AG09319 (cell line): ENCODE measurements at regions not wholly inside any gene's neighbourhood (a gene's known extent, or its start where the extent isn't known, plus 50 kb on each side); places are given as distances from the start of the nearest gene placed in this dataset.

ENCODE experiments used
- DNase-seq: peaks from one replicate; pipeline ENCODE4 v3.0.0-alpha.2; 2010; ENCODE audit warnings: low read depth; ENCODE audit errors: extremely low read depth
- TF ChIP-seq, protein P1 (sequence below): IDR thresholded peaks from 2 replicates; pipeline ENCODE4 v1.5.1; 2011; ENCODE audit warnings: low read depth, mild to moderate bottlenecking, inconsistent platforms, low read length, moderate library complexity

DNA sequence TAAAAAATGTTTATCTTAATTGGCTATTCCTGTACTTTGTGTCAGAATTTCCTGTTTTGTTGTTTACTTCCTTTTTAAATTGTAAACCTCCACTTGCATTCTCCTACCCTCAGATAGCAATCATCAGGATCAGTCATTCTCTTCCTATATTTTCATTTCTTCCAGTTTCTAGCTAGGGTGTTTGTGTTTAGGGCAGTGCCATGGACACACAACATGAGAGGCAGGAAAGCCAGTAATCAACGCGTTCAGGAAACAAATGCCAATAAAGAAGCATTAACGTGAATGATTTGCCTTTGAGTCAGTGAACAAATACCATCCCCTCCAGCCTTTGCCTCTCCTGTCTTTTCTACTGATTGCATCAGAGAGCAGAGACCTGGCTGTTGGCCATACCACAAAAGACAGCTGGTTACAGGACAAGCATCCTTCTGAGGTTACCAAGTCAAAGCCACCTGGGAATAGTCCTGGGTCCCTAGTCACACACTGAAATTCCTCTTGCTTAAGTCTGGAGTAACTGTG lies 56.7 kb upstream of the FHL2 start:
- TF ChIP-seq, protein P1, sequence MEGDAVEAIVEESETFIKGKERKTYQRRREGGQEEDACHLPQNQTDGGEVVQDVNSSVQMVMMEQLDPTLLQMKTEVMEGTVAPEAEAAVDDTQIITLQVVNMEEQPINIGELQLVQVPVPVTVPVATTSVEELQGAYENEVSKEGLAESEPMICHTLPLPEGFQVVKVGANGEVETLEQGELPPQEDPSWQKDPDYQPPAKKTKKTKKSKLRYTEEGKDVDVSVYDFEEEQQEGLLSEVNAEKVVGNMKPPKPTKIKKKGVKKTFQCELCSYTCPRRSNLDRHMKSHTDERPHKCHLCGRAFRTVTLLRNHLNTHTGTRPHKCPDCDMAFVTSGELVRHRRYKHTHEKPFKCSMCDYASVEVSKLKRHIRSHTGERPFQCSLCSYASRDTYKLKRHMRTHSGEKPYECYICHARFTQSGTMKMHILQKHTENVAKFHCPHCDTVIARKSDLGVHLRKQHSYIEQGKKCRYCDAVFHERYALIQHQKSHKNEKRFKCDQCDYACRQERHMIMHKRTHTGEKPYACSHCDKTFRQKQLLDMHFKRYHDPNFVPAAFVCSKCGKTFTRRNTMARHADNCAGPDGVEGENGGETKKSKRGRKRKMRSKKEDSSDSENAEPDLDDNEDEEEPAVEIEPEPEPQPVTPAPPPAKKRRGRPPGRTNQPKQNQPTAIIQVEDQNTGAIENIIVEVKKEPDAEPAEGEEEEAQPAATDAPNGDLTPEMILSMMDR: no peak
- peak; percentile 97 for DNase-seq

DNA sequence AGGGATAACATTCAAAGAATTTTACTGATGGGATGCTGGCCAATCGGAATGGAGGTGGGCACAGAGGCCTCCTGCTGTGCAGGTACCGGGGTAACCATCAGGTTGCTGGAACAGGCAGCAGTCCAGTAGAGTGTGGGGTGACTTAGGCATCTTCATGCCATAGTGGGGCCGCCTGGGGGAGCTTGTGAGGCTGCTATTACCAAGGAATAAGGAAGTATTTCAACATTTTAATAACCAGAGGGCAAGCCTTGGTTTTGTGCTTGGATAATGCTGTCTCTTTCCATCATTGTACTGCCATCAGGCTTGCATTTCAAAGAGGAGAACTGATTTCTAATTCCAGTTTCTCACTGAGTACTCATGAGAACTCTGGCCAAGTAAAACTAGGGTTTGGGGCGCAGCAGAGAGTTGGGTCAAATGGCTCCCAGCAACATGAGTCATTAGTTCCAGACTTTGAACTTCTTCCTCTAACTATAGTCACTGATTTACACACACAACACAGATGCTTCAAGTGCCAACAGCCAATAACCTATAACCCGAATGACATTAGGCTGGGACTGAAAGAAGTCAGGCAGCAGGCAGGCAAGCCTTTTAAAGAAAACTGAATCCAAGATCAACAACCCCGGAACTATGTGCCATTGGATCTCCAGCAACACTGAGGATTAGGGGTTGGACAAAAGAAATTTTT lies 56.1 kb upstream of the FHL2 start:
- TF ChIP-seq, protein P1: peak; percentile 70
- peak; percentile 88 for DNase-seq

DNA sequence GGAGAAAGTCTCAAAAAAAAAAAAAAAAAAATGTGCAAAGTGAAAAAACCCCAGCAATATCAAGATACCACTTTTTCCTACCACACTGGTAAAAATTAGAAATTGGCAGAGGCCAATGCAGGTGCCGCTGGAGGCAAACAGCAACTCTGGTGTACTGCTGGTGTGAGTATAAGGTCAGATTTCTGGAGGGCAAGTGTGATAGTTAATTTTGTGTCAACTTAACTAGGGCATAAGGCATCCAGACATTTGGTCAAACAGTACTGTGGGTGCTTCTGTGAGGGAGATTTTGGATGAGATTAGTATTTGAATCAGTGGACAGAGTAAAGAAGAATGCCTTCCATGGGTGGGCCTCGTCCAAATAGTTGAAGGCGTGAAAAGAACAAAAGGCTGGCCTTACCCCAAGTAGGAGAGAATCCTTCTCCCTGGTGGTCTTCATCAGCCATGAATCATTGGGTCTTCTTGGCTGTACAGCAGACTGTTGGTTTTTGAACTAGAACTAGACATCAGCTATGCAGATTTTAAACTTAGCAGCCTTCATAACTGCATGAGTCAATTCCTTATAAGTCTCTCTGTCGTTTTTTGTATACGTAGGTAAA lies 52.8 kb upstream of the FHL2 start:
- TF ChIP-seq, protein P1: no peak
- DNase-seq: no peak

DNA sequence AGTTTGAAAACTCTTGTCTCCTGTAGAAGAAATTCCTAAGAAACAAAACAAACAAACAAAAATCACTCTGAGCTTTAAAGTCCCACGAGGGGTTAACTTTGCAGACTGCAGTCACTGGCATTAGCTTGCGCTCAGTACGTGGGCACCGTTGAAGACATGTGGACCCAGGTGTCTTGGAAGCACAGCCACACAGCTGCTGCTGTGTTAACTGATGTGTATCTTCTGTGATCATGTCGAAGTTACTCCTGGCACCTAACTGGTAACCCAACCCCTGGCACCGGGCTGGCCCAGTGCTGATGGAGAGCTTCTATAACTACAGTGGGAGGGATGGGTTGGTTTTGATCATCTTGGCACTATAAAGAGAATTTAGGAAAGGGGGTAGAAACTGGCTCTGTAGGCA lies 51.6 kb upstream of the FHL2 start:
- DNase-seq: no peak
- TF ChIP-seq, protein P1: no peak

DNA sequence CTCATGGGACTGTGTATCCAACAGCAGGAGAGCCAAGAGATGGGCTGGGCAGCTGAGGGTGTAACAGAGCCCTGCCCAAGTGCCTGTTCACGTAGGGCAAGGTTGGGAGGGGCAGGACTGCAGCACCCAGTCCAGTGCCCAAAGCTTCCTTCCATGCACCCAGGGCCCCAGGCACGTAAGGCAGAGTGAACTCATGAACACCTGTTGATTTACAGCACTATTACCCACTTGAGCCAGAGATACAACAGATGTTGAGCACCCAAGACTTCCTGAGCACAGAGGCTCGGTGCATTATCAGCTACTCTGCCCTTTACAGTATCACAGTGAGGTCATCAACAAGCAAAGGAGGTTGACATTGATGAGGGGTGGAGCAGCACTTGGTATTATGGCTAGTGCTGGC lies 50.2 kb upstream of the FHL2 start:
- no peak for DNase-seq

More for the DNA sequence above, 50.2 kb upstream of the FHL2 start:
- TF ChIP-seq, protein P1: no peak
